K562 (cell line): ENCODE measurements at regions not wholly inside any gene's neighbourhood (a gene's known extent, or its start where the extent isn't known, plus 50 kb on each side); places are given as distances from the start of the nearest gene placed in this dataset.

Experiments used
- ATAC-seq: fragments of 200-7000 bp; cut with Tn5 transposase; 3 replicates; pipeline ENCODE4 v1.9.1; 2020; ENCODE audit warnings: moderate library complexity
- BruUV-seq: library from RNA; stranded (reverse); fragments of 400-500 nt; replicated peaks from 2 replicates; lab custom pipeline; 2021; lab: Mats Ljungman, UMichigan
- CTCF ChIA-PET: fragments of 300-600 bp; formaldehyde crosslinking; extraction: SDS; loops from one replicate; lab custom pipeline; 2021; ENCODE audit warnings: low intra/inter-chr PET ratio; lab: Yijun Ruan, JAX
- POLR2A ChIA-PET: fragments of 300-600, 350-650 bp; sonication (Branson Sonifier 250); formaldehyde crosslinking; extraction: SDS; loops from one replicate; lab custom pipeline; 2021; ENCODE audit warnings: antibody characterized with exemption, inconsistent platforms; lab: Yijun Ruan, JAX
- DNase-seq, 4 experiments: peaks; one replicate each; pipeline versions ENCODE4 v3.0.0 to v3.0.0-alpha.2; 2011 to 2018; ENCODE audit warnings: low spot score in 3 of 4, mixed read lengths in 3 of 4; ENCODE audit errors: extremely low read depth in 1 of 4
- FAIRE-seq: peaks from 2 replicates; lab custom pipeline; 2011; peaks lifted over from hg19 to GRCh38; lab: Jason Lieb, UNC
- H2AFZ ChIP-seq: 2 replicates; pipeline ENCODE4 v1.6.0; 2011; ENCODE audit warnings: low read depth, low read length, control low read depth, inconsistent platforms
- H3K27ac ChIP-seq: fragments of 200-600 bp; 3 replicates; pipeline ENCODE4 v1.8.0; 2011; ENCODE audit warnings: low read depth, mild to moderate bottlenecking, control low read depth, inconsistent platforms, low read length, moderate library complexity, mixed read lengths; ENCODE audit errors: extremely low read depth
- H3K27me3 ChIP-seq, 2 experiments: fragments of 300-600 bp in 1 of 2; 2 replicates in 1 of 2; 3 replicates in 1 of 2; pipeline versions ENCODE4 v1.6.0 to v1.8.0; 2011; ENCODE audit warnings: inconsistent platforms in 2 of 2, low read length in 2 of 2, mild to moderate bottlenecking in 1 of 2, mixed read lengths in 1 of 2, moderate library complexity in 1 of 2; ENCODE audit not compliant: control insufficient read depth in 2 of 2, insufficient read depth in 2 of 2
- H3K36me3 ChIP-seq: fragments of 300-600 bp; 3 replicates; pipeline ENCODE4 v1.8.0; 2011; ENCODE audit warnings: mild to moderate bottlenecking, low read length, inconsistent platforms; ENCODE audit not compliant: control insufficient read depth, insufficient read depth
- H3K4me1 ChIP-seq, 2 experiments: fragments of 200-600 bp in 1 of 2; replicated peaks in 1 of 2; 2 replicates in 1 of 2; 3 replicates in 1 of 2; pipeline versions ENCODE4 v1.5.1 to v1.8.0; 2011; ENCODE audit warnings: inconsistent platforms in 2 of 2, low read length in 2 of 2, mild to moderate bottlenecking in 1 of 2, mixed read lengths in 1 of 2, moderate library complexity in 1 of 2; ENCODE audit not compliant: control insufficient read depth in 2 of 2, insufficient read depth in 2 of 2
- H3K4me2 ChIP-seq: 2 replicates; pipeline ENCODE4 v1.6.1; 2011; ENCODE audit warnings: low read length, control low read depth, inconsistent platforms, mixed read lengths; ENCODE audit not compliant: insufficient read depth
- H3K4me3 ChIP-seq: fragments of 200-600 bp; sonication (generic), shearing (Covaris generic); 2 replicates; pipeline ENCODE4 v1.5.1; 2016; ENCODE audit warnings: control low read depth, inconsistent platforms
- H3K79me2 ChIP-seq: fragments of 200-600 bp; 3 replicates; pipeline ENCODE4 v1.8.0; 2011; ENCODE audit warnings: low read length, inconsistent platforms; ENCODE audit not compliant: control insufficient read depth, insufficient read depth
- H3K9ac ChIP-seq, 2 experiments: 2 replicates each; pipeline versions ENCODE4 v1.6.0 to v1.6.1; 2011; ENCODE audit warnings: low read depth in 2 of 2, low read length in 2 of 2, control low read depth in 1 of 2, inconsistent platforms in 1 of 2, mild to moderate bottlenecking in 1 of 2, mixed read lengths in 1 of 2; ENCODE audit not compliant: insufficient read depth in 1 of 2
- H3K9me1 ChIP-seq: one replicate; pipeline ENCODE4 v1.6.0; 2011; ENCODE audit warnings: inconsistent platforms, mild to moderate bottlenecking, low read length, moderate library complexity; ENCODE audit not compliant: control insufficient read depth, insufficient read depth
- H3K9me3 ChIP-seq: replicated peaks from 2 replicates; pipeline ENCODE4 v1.5.1; 2011; ENCODE audit warnings: low read depth, low read length, inconsistent platforms; ENCODE audit not compliant: control insufficient read depth, insufficient read depth
- H4K20me1 ChIP-seq: replicated peaks from 2 replicates; pipeline ENCODE4 v1.6.1; 2011; ENCODE audit warnings: low read length, inconsistent platforms, mixed read lengths; ENCODE audit not compliant: control insufficient read depth, insufficient read depth
- BDP1 ChIP-seq: IDR thresholded peaks from 3 replicates; pipeline ENCODE4 v1.6.1; 2011; ENCODE audit not compliant: insufficient read length, insufficient read depth
- EWSR1 ChIP-seq: fragments of 450-650 bp; IDR thresholded peaks from 2 replicates; pipeline ENCODE4 v1.6.1; 2018; ENCODE audit warnings: borderline replicate concordance, mild to moderate bottlenecking, low read depth, moderate library complexity; ENCODE audit not compliant: partially characterized antibody
- FOXA3 ChIP-seq, 2 experiments: fragments of 450-650 bp in 1 of 2; sonication (generic) in 1 of 2; formaldehyde crosslinking; IDR thresholded peaks in 1 of 2; conservative IDR thresholded peaks in 1 of 2; 2 replicates each; pipeline versions ENCODE4 v1.4.0 to v1.8.0; 2020 to 2022; ENCODE audit warnings: mild to moderate bottlenecking in 2 of 2, missing genetic modification reagents in 1 of 2
- GTF3C2 ChIP-seq: IDR thresholded peaks from 3 replicates; pipeline ENCODE4 v1.6.1; 2011; ENCODE audit warnings: borderline replicate concordance, mild to moderate bottlenecking, moderate library complexity; ENCODE audit not compliant: insufficient read length; ENCODE audit errors: extremely low read depth
- JUNB ChIP-seq: fragments of 450-650 bp; formaldehyde crosslinking; conservative IDR thresholded peaks from 2 replicates; pipeline ENCODE4 v1.4.0; 2020; ENCODE audit warnings: mild to moderate bottlenecking
- KAT8 ChIP-seq: fragments of 450-650 bp; IDR thresholded peaks from 2 replicates; pipeline ENCODE4 v1.6.1; 2016; ENCODE audit warnings: low read depth, mild to moderate bottlenecking
- MECOM ChIP-seq: fragments of 250-450 bp; sonication (Bioruptor Pico); IDR thresholded peaks from 2 replicates; pipeline ENCODE4 v1.8.0; 2022; ENCODE audit warnings: inconsistent platforms
- NR2C1 ChIP-seq, 2 experiments: fragments of 450-650 bp; IDR thresholded peaks; 2 replicates each; pipeline ENCODE4 v1.6.1; 2017; ENCODE audit warnings: mild to moderate bottlenecking in 2 of 2, antibody characterized with exemption in 1 of 2, inconsistent platforms in 1 of 2, missing compliant biosample characterization in 1 of 2, missing genetic modification characterization in 1 of 2
- RBBP5 ChIP-seq: fragments of 200-600 bp; sonication (generic); IDR thresholded peaks from 2 replicates; pipeline ENCODE4 v1.6.1; 2012; ENCODE audit warnings: borderline replicate concordance, mild to moderate bottlenecking, low read length, control low read depth, inconsistent platforms; ENCODE audit not compliant: insufficient read depth, poor library complexity, severe bottlenecking
- RBM17 ChIP-seq: fragments of 200-400 bp; formaldehyde crosslinking; IDR thresholded peaks from 2 replicates; pipeline ENCODE4 v1.6.1; 2017; ENCODE audit warnings: low read depth, mild to moderate bottlenecking, low read length, borderline replicate concordance
- SMARCC2 ChIP-seq: fragments of 450-650 bp; IDR thresholded peaks from 2 replicates; pipeline ENCODE4 v1.6.1; 2017; ENCODE audit warnings: antibody characterized with exemption, moderate library complexity, mild to moderate bottlenecking, low read depth
- ZNF124 ChIP-seq: sonication (generic); formaldehyde crosslinking; IDR thresholded peaks from 2 replicates; pipeline ENCODE4 v1.8.1; 2022; ENCODE audit warnings: missing genetic modification reagents
- ZNF609 ChIP-seq: sonication (generic); formaldehyde crosslinking; IDR thresholded peaks from 2 replicates; pipeline ENCODE4 v1.8.1; 2023; ENCODE audit warnings: missing genetic modification reagents, mild to moderate bottlenecking, borderline replicate concordance
- WGBS: fragments of 100-300 bp; shearing (Covaris generic); methylation state at CpG from one replicate; pipeline ENCODE4 v1.1.6; 2016; ENCODE audit warnings: low coverage, mixed read lengths; ENCODE audit not compliant: insufficient coverage; ENCODE audit errors: missing lambda C conversion rate; 5-methylcytosine and 5-hydroxymethylcytosine counted together
- in situ Hi-C: fragments of 300-500 bp; cut with MboI; formaldehyde crosslinking; loops from 4 replicates; pipeline ENCODE4 v1.15.0; 2018; ENCODE audit warnings: inconsistent platforms, mixed read lengths
- intact Hi-C: fragments of 100-400 bp; cut with micrococcal nuclease; formaldehyde crosslinking; loops from 2 replicates; pipeline ENCODE4 v1.14.2; 2022

GRCh38 chr5:117431091-117431490 is 856.5 kb upstream of the SEMA6A start (continued):
- TF ChIP-seq ZNF609 (CRISPR knock-in tag) (no peak), EWSR1 (no peak)

GRCh38 chr5:117425163-117425562 is 850.5 kb upstream of the SEMA6A start:
- FAIRE-seq (no peak), DNase-seq (no peak), ATAC-seq (no peak)
- H4K20me1 ChIP-seq, result no peaks in the 10 kb centered on the region
- WGBS, result 0% methylated on average over 3 of the region's 3 CpGs
- BruUV-seq, result no TSS peak
- ChIA-PET CTCF (no interaction called here), POLR2A (interaction anchor here (0.8 kb wide), 1 partner anchor 748 kb away, joined by 3 read pairs; no protein-coding TSS in a partner anchor)
- in situ Hi-C loops (no loop called here), intact Hi-C loops (no loop called here)
- no peaks in the 10 kb centered on the region for H3K9me1 ChIP-seq
- no peaks in the 10 kb centered on the region for H3K36me3 ChIP-seq
- H3K79me2 ChIP-seq, result no peaks in the 10 kb centered on the region
- H3K9ac ChIP-seq, result no peak overlapping the region
- no peaks in the 10 kb centered on the region for H3K4me1 ChIP-seq
- no peaks in the 10 kb centered on the region for H3K27me3 ChIP-seq
- no peak overlapping the region for H3K4me3 ChIP-seq
- H3K9me3 ChIP-seq, result no peaks in the 10 kb centered on the region
- H3K4me2 ChIP-seq, result no peak overlapping the region
- no peak overlapping the region for H2AFZ ChIP-seq
- H3K27ac ChIP-seq, result no peak overlapping the region
- no peak for TF ChIP-seq MECOM
- TF ChIP-seq RBM17, result no peak
- TF ChIP-seq NR2C1 (IDR thresholded peaks at IDR 0.05), result no peak
- no peak for TF ChIP-seq NR2C1 (tag; IDR thresholded peaks at IDR 0.05)
- no peak for TF ChIP-seq RBBP5
- no peak for TF ChIP-seq BDP1
- no peak for TF ChIP-seq KAT8
- no peak for TF ChIP-seq JUNB (CRISPR knock-in tag)
- TF ChIP-seq GTF3C2, result no peak
- no peak for TF ChIP-seq SMARCC2
- TF ChIP-seq ZNF124 (CRISPR knock-in tag), result no peak
- TF ChIP-seq FOXA3 (CRISPR knock-in tag; conservative IDR thresholded peaks at IDR 0.05 in 1 of 2, IDR thresholded peaks at IDR 0.05 in 1 of 2), result no peak
